ENCODE measurements at regions not wholly inside any gene's neighbourhood (a gene's known extent, or its start where the extent isn't known, plus 50 kb on each side); places are given as distances from the start of the nearest gene placed in this dataset.

DNA sequence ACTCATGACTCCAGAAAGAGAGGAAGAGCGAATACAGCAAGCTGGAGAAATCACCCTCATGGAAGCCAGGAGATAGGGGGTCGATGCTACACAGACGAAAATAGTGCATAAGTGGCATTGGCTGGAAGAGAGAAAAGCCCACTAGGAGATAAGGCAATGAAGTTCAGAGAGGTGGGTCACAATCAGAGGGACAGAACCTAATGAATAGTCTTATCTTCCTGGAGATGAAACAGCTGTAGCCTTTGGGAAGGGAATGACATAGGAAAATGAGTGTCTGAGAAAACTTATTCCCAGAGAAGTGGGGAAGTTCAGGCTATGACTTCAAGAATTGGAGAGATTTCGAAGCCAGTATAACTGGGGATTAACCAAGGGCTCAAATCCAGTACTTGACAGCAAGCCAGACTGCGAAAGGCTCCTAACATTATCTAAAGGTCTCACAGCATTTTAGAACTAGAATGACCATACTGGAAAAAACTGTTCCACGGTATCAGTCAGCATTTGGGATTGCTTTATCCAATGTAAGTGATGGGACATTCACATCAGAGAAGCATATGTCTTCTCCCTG, 211.1 kb downstream of the ZNF365 start:
- Mint-ChIP-seq H3K27ac (no peak overlapping the region), H3K36me3 (ENCODE audit: low read depth) (no peaks in the 10 kb centered on the region), H3K9me3 (peaks cover 8% of the 10 kb centered on the region), H3K4me3 (no peak overlapping the region), H3K4me1 (no peaks in the 10 kb centered on the region), H3K27me3 (ENCODE audit: low read depth, poor library complexity) (peaks cover 4% of the 10 kb centered on the region)
- DNase-seq = no peak
- TF ChIP-seq, protein P1, sequence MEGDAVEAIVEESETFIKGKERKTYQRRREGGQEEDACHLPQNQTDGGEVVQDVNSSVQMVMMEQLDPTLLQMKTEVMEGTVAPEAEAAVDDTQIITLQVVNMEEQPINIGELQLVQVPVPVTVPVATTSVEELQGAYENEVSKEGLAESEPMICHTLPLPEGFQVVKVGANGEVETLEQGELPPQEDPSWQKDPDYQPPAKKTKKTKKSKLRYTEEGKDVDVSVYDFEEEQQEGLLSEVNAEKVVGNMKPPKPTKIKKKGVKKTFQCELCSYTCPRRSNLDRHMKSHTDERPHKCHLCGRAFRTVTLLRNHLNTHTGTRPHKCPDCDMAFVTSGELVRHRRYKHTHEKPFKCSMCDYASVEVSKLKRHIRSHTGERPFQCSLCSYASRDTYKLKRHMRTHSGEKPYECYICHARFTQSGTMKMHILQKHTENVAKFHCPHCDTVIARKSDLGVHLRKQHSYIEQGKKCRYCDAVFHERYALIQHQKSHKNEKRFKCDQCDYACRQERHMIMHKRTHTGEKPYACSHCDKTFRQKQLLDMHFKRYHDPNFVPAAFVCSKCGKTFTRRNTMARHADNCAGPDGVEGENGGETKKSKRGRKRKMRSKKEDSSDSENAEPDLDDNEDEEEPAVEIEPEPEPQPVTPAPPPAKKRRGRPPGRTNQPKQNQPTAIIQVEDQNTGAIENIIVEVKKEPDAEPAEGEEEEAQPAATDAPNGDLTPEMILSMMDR (IDR thresholded peaks at IDR 0.05) = no peak

DNA sequence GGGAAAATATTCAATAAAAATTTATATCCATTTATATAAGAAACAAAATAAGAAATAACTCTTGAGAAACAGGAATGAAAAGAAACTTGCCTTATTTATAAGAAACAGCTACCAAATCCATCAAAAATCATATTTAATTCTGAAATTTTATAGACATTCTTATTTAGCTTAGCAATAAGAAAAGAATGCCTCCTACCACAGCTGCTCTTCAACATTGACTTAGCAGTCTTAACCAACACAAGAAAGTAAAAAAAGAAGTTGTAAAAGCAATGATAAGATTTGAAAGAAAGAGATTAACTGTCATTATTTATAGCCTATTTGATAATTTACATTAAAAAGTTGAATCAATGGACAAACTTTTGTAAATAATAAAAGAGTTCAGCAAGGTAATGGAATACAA, 212.8 kb downstream of the ZNF365 start:
- Mint-ChIP-seq H3K27ac (no peak overlapping the region), H3K36me3 (ENCODE audit: low read depth) (no peaks in the 10 kb centered on the region), H3K27me3 (ENCODE audit: low read depth, poor library complexity) (peaks cover 4% of the 10 kb centered on the region), H3K9me3 (peaks cover 8% of the 10 kb centered on the region), H3K4me3 (no peak overlapping the region), H3K4me1 (no peaks in the 10 kb centered on the region)
- no peak for DNase-seq
- TF ChIP-seq, protein P1 (IDR thresholded peaks at IDR 0.05) = no peak

DNA sequence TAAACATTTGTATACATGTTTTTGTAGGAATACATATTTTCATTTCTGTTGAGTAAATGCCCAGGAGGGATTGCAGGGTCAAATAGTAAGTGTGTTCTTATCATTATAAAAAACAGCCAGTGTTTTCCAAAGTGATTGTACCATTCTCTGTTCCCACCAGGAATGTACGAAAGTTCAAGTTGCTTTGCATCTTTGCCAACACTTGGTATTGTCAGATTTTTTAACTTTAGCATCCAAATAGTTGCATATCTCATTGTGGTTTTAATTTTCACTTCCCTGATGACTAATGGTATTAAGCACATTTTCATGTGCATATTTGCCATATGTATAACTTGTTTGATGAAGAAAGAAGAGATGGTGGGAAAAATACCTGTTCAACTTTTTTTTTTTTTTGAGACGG, 213.9 kb downstream of the ZNF365 start:
- TF ChIP-seq, protein P1 (IDR thresholded peaks at IDR 0.05) = no peak
- H3K36me3 Mint-ChIP-seq (ENCODE audit: low read depth) = no peaks in the 10 kb centered on the region
- H3K4me1 Mint-ChIP-seq = no peaks in the 10 kb centered on the region
- peaks cover 4% of the 10 kb centered on the region for H3K27me3 Mint-ChIP-seq (ENCODE audit: low read depth, poor library complexity)
- no peak overlapping the region for H3K27ac Mint-ChIP-seq
- DNase-seq = no peak
- H3K4me3 Mint-ChIP-seq = no peak overlapping the region
- H3K9me3 Mint-ChIP-seq = peaks cover 8% of the 10 kb centered on the region

DNA sequence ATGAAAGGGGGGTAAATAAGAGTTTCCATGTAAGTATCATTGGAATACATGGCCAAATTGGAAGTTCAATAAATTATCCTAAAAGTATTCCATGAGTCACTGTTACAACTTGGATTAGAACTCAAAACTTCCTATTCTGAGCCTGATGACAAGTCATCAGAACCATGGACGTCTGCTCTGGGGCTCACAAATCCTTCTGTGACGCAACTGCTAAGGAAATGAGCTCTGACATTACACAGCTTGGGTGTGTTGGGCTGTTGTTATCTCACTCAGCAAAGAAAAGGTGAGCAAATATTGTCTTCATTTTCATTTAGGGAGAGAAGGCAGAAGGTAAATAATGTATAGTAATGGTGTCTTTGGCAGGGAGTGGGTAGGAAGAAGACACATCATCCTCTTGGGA, 214.8 kb upstream of the ADO start:
- H3K27me3 Mint-ChIP-seq (ENCODE audit: low read depth, poor library complexity) = peaks cover 4% of the 10 kb centered on the region
- H3K9me3 Mint-ChIP-seq = peaks cover 8% of the 10 kb centered on the region
- H3K27ac Mint-ChIP-seq = no peak overlapping the region
- DNase-seq = no peak
- TF ChIP-seq, protein P1 (IDR thresholded peaks at IDR 0.05) = no peak
- H3K36me3 Mint-ChIP-seq (ENCODE audit: low read depth) = no peaks in the 10 kb centered on the region
- peaks cover 5% of the 10 kb centered on the region for H3K4me1 Mint-ChIP-seq
- no peak overlapping the region for H3K4me3 Mint-ChIP-seq

DNA sequence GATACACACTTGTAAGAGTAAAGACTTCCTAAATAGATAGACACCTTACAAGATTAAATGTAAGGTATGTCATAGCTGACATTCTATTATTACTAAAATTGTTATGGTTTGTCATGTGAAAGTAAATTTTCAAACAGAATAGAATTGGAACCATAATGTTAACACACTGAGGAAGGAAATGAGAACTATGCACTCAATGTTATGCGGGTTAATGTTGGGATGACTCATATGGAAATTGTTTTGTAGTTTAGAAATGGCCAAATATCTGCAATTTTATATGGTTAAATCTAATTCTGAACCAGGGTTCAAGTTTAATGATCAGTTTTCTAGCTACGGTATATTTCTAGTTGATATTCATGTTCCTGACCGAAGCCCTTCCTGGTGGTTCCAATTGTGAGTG, 214.2 kb upstream of the ADO start:
- H3K27ac Mint-ChIP-seq = no peak overlapping the region
- no peak for DNase-seq

DNA sequence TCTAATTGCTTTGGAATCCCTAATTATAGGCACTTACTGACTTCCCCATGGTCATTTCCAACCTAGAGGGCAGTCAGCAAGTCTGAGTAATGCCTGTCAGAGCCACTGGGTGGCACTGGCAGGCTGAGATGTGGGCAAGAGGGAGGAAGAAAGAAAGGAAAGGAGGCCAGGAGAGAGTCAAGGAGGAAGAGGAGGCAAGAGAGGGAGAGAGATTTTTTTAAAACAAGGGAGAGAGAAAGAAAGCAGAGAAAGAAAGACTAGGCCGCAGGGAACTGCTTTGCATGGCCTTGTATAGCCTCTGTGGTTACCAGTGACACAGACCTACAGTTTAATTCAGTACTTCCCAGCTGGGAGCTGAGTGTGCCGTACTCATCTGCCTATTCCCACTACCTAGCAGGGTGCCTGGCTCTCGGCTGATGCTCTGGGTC, 210.4 kb upstream of the ADO start:
- Mint-ChIP-seq H3K27ac (no peak overlapping the region), H3K36me3 (ENCODE audit: low read depth) (no peaks in the 10 kb centered on the region), H3K9me3 (no peaks in the 10 kb centered on the region), H3K4me3 (no peak overlapping the region), H3K27me3 (ENCODE audit: low read depth, poor library complexity) (no peaks in the 10 kb centered on the region), H3K4me1 (peaks cover 5% of the 10 kb centered on the region)
- TF ChIP-seq, protein P1 (IDR thresholded peaks at IDR 0.05) = peak; percentile 92
- DNase-seq = peak; percentile 68

More for the DNA sequence above, 214.2 kb upstream of the ADO start:
- Mint-ChIP-seq H3K4me1 (peaks cover 5% of the 10 kb centered on the region), H3K9me3 (peaks cover 8% of the 10 kb centered on the region), H3K4me3 (no peak overlapping the region), H3K36me3 (ENCODE audit: low read depth) (no peaks in the 10 kb centered on the region), H3K27me3 (ENCODE audit: low read depth, poor library complexity) (no peaks in the 10 kb centered on the region)
- TF ChIP-seq, protein P1 (IDR thresholded peaks at IDR 0.05) = no peak
